Endothelial cell of umbilical vein (primary cell): ENCODE measurements at regions not wholly inside any gene's neighbourhood (a gene's known extent, or its start where the extent isn't known, plus 50 kb on each side); places are given as distances from the start of the nearest gene placed in this dataset.

ENCODE experiments used
- BruUV-seq: library from RNA; stranded (reverse); fragments of 400-500 nt; replicated peaks from 2 replicates; lab custom pipeline; 2021; lab: Mats Ljungman, UMichigan
- CTCF ChIA-PET: fragments of 300-600, 350-600 bp; sonication (Branson Sonifier 250); formaldehyde crosslinking; loops from one replicate; lab custom pipeline; 2021; ENCODE audit warnings: antibody characterized with exemption, inconsistent platforms; lab: Charles Lee
- POLR2A ChIA-PET: fragments of 300-600, 350-600 bp; sonication (Branson Sonifier 250); formaldehyde crosslinking; loops from one replicate; lab custom pipeline; 2021; ENCODE audit warnings: antibody characterized with exemption, inconsistent platforms; lab: Charles Lee
- DNase-seq: peaks from one replicate; pipeline ENCODE4 v3.0.0-alpha.2; 2011; ENCODE audit warnings: low read depth, low spot score
- FAIRE-seq: peaks from 2 replicates; lab custom pipeline; 2011; peaks lifted over from hg19 to GRCh38; lab: Jason Lieb, UNC
- H2AFZ ChIP-seq: 2 replicates; pipeline ENCODE4 v1.6.0; 2012; ENCODE audit warnings: low read depth, low read length, control low read depth, inconsistent platforms
- H3K27ac ChIP-seq: 2 replicates; pipeline ENCODE4 v1.5.1; 2011; ENCODE audit warnings: low read depth, mild to moderate bottlenecking, control low read depth, low read length, moderate library complexity; ENCODE audit not compliant: insufficient read depth
- H3K27me3 ChIP-seq, 2 experiments: 2 replicates each; pipeline versions ENCODE4 v1.6.0 to v1.6.1; 2011; ENCODE audit warnings: low read length in 2 of 2, mixed read lengths in 1 of 2; ENCODE audit not compliant: control insufficient read depth in 2 of 2, insufficient read depth in 2 of 2
- H3K36me3 ChIP-seq, 2 experiments: 2 replicates in 1 of 2; 3 replicates in 1 of 2; pipeline ENCODE4 v1.5.1; 2011; ENCODE audit warnings: low read length in 2 of 2, mild to moderate bottlenecking in 1 of 2, moderate library complexity in 1 of 2; ENCODE audit not compliant: control insufficient read depth in 2 of 2, insufficient read depth in 2 of 2; ENCODE audit errors: extremely low read depth in 1 of 2
- H3K4me1 ChIP-seq: 3 replicates; pipeline ENCODE4 v1.5.1; 2011; ENCODE audit warnings: mild to moderate bottlenecking, low read length; ENCODE audit not compliant: control insufficient read depth, insufficient read depth; ENCODE audit errors: extremely low read depth
- H3K4me2 ChIP-seq: 2 replicates; pipeline ENCODE4 v1.6.1; 2011; ENCODE audit warnings: low read length, control low read depth, mixed read lengths; ENCODE audit not compliant: insufficient read depth
- H3K4me3 ChIP-seq, 3 experiments: fragments of 200-600 bp in 1 of 3; sonication (generic), shearing (Covaris generic) in 1 of 3; replicated peaks in 1 of 3; 2 replicates each; pipeline ENCODE4 v1.5.1; 2011 to 2016; ENCODE audit warnings: control low read depth in 3 of 3, low read length in 3 of 3, mild to moderate bottlenecking in 2 of 3, inconsistent platforms in 1 of 3, low read depth in 1 of 3, moderate library complexity in 1 of 3; ENCODE audit not compliant: insufficient read depth in 1 of 3
- H3K79me2 ChIP-seq: 2 replicates; pipeline ENCODE4 v1.6.0; 2012; ENCODE audit warnings: low read length, inconsistent platforms; ENCODE audit not compliant: control insufficient read depth, insufficient read depth
- H3K9ac ChIP-seq: replicated peaks from 2 replicates; pipeline ENCODE3; 2011; ENCODE audit warnings: low read length, control low read depth; ENCODE audit not compliant: insufficient read depth; ENCODE audit errors: extremely low read depth
- H3K9me1 ChIP-seq: replicated peaks from 3 replicates; pipeline ENCODE4 v1.6.0; 2011; ENCODE audit warnings: mild to moderate bottlenecking, low read length; ENCODE audit not compliant: control insufficient read depth, insufficient read depth; ENCODE audit errors: extremely low read depth
- H3K9me3 ChIP-seq: replicated peaks from 2 replicates; pipeline ENCODE4 v1.5.1; 2012; ENCODE audit warnings: low read length, inconsistent platforms; ENCODE audit not compliant: control insufficient read depth, insufficient read depth
- H4K20me1 ChIP-seq: replicated peaks from 2 replicates; pipeline ENCODE3; 2011; ENCODE audit warnings: mild to moderate bottlenecking, low read length; ENCODE audit not compliant: control insufficient read depth, insufficient read depth; ENCODE audit errors: extremely low read depth
- EZH2 ChIP-seq: IDR thresholded peaks from 2 replicates; pipeline ENCODE4 v1.6.1; 2012; ENCODE audit warnings: borderline replicate concordance, low read depth, mild to moderate bottlenecking, moderate library complexity, low read length, inconsistent platforms; ENCODE audit not compliant: severe bottlenecking
- FOS ChIP-seq: IDR thresholded peaks from 2 replicates; pipeline ENCODE4 v1.6.1; 2011; ENCODE audit warnings: mild to moderate bottlenecking, low read length, moderate library complexity, borderline replicate concordance; ENCODE audit not compliant: insufficient read depth
- GATA2 ChIP-seq: IDR thresholded peaks from 2 replicates; pipeline ENCODE4 v1.7.0; 2011; ENCODE audit warnings: low read depth, mild to moderate bottlenecking, moderate library complexity, mixed read lengths, low read length; ENCODE audit not compliant: insufficient read length, insufficient read depth
- JUN ChIP-seq: IDR thresholded peaks from 2 replicates; pipeline ENCODE4 v1.6.1; 2011; ENCODE audit warnings: borderline replicate concordance, low read depth; ENCODE audit not compliant: insufficient read length, insufficient read depth
- MYC ChIP-seq: IDR thresholded peaks from one replicate; pipeline ENCODE4 v1.6.1; 2011; ENCODE audit warnings: mild to moderate bottlenecking, low read depth, low read length
- POLR2A ChIP-seq: IDR thresholded peaks from 2 replicates; pipeline ENCODE4 v1.6.1; 2012; ENCODE audit warnings: low read depth, mild to moderate bottlenecking, control low read depth, low read length
- POLR2AphosphoS5 ChIP-seq: IDR thresholded peaks from 2 replicates; pipeline ENCODE4 v1.6.1; 2012; ENCODE audit warnings: low read depth, mild to moderate bottlenecking, control low read depth, low read length, moderate library complexity; ENCODE audit not compliant: insufficient read depth
- dilution Hi-C: fragments of 300-500 bp; cut with MboI; formaldehyde crosslinking; loops from one replicate; pipeline ENCODE4 v1.15.0; 2019; ENCODE audit warnings: low sequenced_read_pairs; ENCODE audit not compliant: extremely low pct_ligation_motif_present
- intact Hi-C: fragments of 100-400 bp; cut with micrococcal nuclease; formaldehyde crosslinking; loops from one replicate; pipeline ENCODE4 v1.10.0; 2022
- TF ChIP-seq, protein P1 (sequence below), 2 donors: IDR thresholded peaks; 1 replicate in 1 of 2; 2 replicates in 1 of 2; pipeline ENCODE4 v1.5.1; 2011; ENCODE audit warnings: low read length in 2 of 2, mild to moderate bottlenecking in 2 of 2, moderate library complexity in 2 of 2, control low read depth in 1 of 2, inconsistent platforms in 1 of 2, low read depth in 1 of 2; ENCODE audit not compliant: insufficient read depth in 1 of 2; ENCODE audit errors: extremely low read depth in 1 of 2
- TF ChIP-seq, protein P2 (sequence below): IDR thresholded peaks from 2 replicates; pipeline ENCODE4 v1.6.1; 2011; ENCODE audit not compliant: insufficient read depth, insufficient read length

- intact Hi-C loops (no loop called here), dilution Hi-C loops (no loop called here)
- ChIA-PET POLR2A (no interaction called here), CTCF (no interaction called here)
- no TSS peak for BruUV-seq
- no peaks in the 10 kb centered on the region for H4K20me1 ChIP-seq
- no peaks in the 10 kb centered on the region for H3K27me3 ChIP-seq
- H2AFZ ChIP-seq, result no peak overlapping the region
- H3K36me3 ChIP-seq, result no peaks in the 10 kb centered on the region
- no peak overlapping the region for H3K4me2 ChIP-seq
- no peaks in the 10 kb centered on the region for H3K9me1 ChIP-seq
- no peaks in the 10 kb centered on the region for H3K79me2 ChIP-seq
- no peak overlapping the region for H3K27ac ChIP-seq
- no peaks in the 10 kb centered on the region for H3K4me1 ChIP-seq
- H3K9me3 ChIP-seq, result peaks cover 15% of the 10 kb centered on the region
- no peak for DNase-seq
- FAIRE-seq, result no peak
- H3K9ac ChIP-seq, result no peak overlapping the region
- TF ChIP-seq MYC (no peak), JUN (no peak), EZH2 (no peak), POLR2A (no peak), FOS (no peak), GATA2 (no peak), POLR2AphosphoS5 (no peak)
- TF ChIP-seq, protein P1, sequence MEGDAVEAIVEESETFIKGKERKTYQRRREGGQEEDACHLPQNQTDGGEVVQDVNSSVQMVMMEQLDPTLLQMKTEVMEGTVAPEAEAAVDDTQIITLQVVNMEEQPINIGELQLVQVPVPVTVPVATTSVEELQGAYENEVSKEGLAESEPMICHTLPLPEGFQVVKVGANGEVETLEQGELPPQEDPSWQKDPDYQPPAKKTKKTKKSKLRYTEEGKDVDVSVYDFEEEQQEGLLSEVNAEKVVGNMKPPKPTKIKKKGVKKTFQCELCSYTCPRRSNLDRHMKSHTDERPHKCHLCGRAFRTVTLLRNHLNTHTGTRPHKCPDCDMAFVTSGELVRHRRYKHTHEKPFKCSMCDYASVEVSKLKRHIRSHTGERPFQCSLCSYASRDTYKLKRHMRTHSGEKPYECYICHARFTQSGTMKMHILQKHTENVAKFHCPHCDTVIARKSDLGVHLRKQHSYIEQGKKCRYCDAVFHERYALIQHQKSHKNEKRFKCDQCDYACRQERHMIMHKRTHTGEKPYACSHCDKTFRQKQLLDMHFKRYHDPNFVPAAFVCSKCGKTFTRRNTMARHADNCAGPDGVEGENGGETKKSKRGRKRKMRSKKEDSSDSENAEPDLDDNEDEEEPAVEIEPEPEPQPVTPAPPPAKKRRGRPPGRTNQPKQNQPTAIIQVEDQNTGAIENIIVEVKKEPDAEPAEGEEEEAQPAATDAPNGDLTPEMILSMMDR (IDR thresholded peaks at IDR 0.05; ENCODE audit: extremely low read depth in 1 of 2, insufficient read depth in 1 of 2, low read depth in 1 of 2, low read length in 2 of 2), result no peak
- TF ChIP-seq, protein P2, sequence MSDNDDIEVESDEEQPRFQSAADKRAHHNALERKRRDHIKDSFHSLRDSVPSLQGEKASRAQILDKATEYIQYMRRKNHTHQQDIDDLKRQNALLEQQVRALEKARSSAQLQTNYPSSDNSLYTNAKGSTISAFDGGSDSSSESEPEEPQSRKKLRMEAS, result no peak
- no peak overlapping the region for H3K4me3 ChIP-seq
Observed at GRCh38 chr10:130380056-130380455, 243.9 kb downstream of the GLRX3 start.
